ENCODE measurements at regions not wholly inside any gene's neighbourhood (a gene's known extent, or its start where the extent isn't known, plus 50 kb on each side); places are given as distances from the start of the nearest gene placed in this dataset.
A peak's percentile ranks its signal among the peaks of the same experiment; 100 is the strongest.

DNA sequence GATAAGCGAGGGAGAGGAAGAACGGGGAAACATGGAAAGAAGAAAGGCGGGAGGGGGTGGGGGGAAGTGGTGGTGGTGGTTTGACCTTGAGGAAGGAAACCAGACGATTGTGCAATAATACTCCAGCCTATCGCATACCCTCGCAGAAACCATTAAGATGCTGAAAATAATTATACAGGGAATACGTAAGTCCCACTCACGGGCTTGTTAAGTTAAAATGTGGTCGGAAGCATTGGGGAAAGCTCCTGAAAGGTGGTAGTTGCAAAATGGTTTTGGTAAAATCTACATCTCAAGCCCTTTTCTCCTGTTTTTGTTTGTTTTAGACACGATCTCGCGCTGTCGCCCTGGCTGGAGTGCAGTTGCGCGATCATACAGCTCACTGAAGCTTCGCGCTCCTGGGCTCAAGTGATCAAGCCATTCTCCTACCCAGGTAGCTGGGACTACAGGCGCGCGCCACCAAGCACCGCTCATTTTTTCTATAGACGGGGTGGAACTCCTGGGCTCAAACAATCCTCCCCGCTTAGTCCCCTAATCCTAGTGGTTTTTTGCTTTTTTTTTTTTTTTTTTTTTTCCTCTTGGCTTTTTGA lies 128.9 kb upstream of the ZNF184 start:
- Histone ChIP-seq H3K27ac (peak overlapping the region; percentile 64 to 74), H3K4me2 (peak overlapping the region; percentile 91), H3K4me1 (peaks cover 3% of the 10 kb centered on the region; the same call in 1 of the 3 replicates), H3K9me3 (no peaks in the 10 kb centered on the region), H3K4me3 (peak overlapping the region; percentile 69)
- TF ChIP-seq NPAS2 (CRISPR knock-in tag; IDR thresholded peaks at IDR 0.05; ENCODE audit: borderline replicate concordance) (no peak), HEYL (CRISPR knock-in tag; IDR thresholded peaks at IDR 0.05) (no peak), ZNF302 (CRISPR knock-in tag; IDR thresholded peaks at IDR 0.05) (no peak), RFX5 (IDR thresholded peaks at IDR 0.05) (no peak), KDM1A (IDR thresholded peaks at IDR 0.05; ENCODE audit: low read depth) (no peak), GATA3 (IDR thresholded peaks at IDR 0.05; ENCODE audit: borderline replicate concordance) (no peak), CHD2 (IDR thresholded peaks at IDR 0.05; ENCODE audit: low read length, partially characterized antibody) (peak; percentile 35), FOXS1 (CRISPR knock-in tag; IDR thresholded peaks at IDR 0.05) (no peak), TP53 (CRISPR knock-in tag; IDR thresholded peaks at IDR 0.05) (no peak), HOXA7 (CRISPR knock-in tag; IDR thresholded peaks at IDR 0.05) (no peak), HDAC2 (IDR thresholded peaks at IDR 0.05) (no peak), MAFK (IDR thresholded peaks at IDR 0.05; ENCODE audit: partially characterized antibody) (no peak), ZFP36 (IDR thresholded peaks at IDR 0.05; ENCODE audit: borderline replicate concordance, partially characterized antibody) (no peak), CEBPB (IDR thresholded peaks at IDR 0.05) (peak; percentile 92 to 94), NFE2L2 (conservative IDR thresholded peaks at IDR 0.05; ENCODE audit: low read length) (no peak), TFCP2L1 (CRISPR knock-in tag; IDR thresholded peaks at IDR 0.05) (no peak), BHLHE40 (IDR thresholded peaks at IDR 0.05; ENCODE audit: low read depth, low read length) (no peak), POLR2AphosphoS2 (conservative IDR thresholded peaks at IDR 0.05; ENCODE audit: low read length) (no peak), MAZ (IDR thresholded peaks at IDR 0.05; ENCODE audit: borderline replicate concordance, low read depth, low read length) (no peak), ESRRA (IDR thresholded peaks at IDR 0.05; ENCODE audit: borderline replicate concordance, low read length) (peak; percentile 77; the same call in 1 of the 2 replicates), RAD21 (conservative IDR thresholded peaks at IDR 0.05 in 1 of 2, IDR thresholded peaks at IDR 0.05 in 1 of 2) (no peak), CBX2 (IDR thresholded peaks at IDR 0.05; ENCODE audit: borderline replicate concordance, low read depth) (no peak), PHF8 (IDR thresholded peaks at IDR 0.05; ENCODE audit: borderline replicate concordance, low read depth) (no peak)
- TF ChIP-seq, protein P1, sequence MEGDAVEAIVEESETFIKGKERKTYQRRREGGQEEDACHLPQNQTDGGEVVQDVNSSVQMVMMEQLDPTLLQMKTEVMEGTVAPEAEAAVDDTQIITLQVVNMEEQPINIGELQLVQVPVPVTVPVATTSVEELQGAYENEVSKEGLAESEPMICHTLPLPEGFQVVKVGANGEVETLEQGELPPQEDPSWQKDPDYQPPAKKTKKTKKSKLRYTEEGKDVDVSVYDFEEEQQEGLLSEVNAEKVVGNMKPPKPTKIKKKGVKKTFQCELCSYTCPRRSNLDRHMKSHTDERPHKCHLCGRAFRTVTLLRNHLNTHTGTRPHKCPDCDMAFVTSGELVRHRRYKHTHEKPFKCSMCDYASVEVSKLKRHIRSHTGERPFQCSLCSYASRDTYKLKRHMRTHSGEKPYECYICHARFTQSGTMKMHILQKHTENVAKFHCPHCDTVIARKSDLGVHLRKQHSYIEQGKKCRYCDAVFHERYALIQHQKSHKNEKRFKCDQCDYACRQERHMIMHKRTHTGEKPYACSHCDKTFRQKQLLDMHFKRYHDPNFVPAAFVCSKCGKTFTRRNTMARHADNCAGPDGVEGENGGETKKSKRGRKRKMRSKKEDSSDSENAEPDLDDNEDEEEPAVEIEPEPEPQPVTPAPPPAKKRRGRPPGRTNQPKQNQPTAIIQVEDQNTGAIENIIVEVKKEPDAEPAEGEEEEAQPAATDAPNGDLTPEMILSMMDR (IDR thresholded peaks at IDR 0.05): no peak
- TF ChIP-seq, protein P2, sequence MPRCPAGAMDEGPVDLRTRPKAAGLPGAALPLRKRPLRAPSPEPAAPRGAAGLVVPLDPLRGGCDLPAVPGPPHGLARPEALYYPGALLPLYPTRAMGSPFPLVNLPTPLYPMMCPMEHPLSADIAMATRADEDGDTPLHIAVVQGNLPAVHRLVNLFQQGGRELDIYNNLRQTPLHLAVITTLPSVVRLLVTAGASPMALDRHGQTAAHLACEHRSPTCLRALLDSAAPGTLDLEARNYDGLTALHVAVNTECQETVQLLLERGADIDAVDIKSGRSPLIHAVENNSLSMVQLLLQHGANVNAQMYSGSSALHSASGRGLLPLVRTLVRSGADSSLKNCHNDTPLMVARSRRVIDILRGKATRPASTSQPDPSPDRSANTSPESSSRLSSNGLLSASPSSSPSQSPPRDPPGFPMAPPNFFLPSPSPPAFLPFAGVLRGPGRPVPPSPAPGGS (IDR thresholded peaks at IDR 0.05): no peak
- TF ChIP-seq, protein P3, sequence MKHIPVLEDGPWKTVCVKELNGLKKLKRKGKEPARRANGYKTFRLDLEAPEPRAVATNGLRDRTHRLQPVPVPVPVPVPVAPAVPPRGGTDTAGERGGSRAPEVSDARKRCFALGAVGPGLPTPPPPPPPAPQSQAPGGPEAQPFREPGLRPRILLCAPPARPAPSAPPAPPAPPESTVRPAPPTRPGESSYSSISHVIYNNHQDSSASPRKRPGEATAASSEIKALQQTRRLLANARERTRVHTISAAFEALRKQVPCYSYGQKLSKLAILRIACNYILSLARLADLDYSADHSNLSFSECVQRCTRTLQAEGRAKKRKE (CRISPR knock-in tag; IDR thresholded peaks at IDR 0.05; ENCODE audit: low read depth): no peak
- TF ChIP-seq, protein P4, sequence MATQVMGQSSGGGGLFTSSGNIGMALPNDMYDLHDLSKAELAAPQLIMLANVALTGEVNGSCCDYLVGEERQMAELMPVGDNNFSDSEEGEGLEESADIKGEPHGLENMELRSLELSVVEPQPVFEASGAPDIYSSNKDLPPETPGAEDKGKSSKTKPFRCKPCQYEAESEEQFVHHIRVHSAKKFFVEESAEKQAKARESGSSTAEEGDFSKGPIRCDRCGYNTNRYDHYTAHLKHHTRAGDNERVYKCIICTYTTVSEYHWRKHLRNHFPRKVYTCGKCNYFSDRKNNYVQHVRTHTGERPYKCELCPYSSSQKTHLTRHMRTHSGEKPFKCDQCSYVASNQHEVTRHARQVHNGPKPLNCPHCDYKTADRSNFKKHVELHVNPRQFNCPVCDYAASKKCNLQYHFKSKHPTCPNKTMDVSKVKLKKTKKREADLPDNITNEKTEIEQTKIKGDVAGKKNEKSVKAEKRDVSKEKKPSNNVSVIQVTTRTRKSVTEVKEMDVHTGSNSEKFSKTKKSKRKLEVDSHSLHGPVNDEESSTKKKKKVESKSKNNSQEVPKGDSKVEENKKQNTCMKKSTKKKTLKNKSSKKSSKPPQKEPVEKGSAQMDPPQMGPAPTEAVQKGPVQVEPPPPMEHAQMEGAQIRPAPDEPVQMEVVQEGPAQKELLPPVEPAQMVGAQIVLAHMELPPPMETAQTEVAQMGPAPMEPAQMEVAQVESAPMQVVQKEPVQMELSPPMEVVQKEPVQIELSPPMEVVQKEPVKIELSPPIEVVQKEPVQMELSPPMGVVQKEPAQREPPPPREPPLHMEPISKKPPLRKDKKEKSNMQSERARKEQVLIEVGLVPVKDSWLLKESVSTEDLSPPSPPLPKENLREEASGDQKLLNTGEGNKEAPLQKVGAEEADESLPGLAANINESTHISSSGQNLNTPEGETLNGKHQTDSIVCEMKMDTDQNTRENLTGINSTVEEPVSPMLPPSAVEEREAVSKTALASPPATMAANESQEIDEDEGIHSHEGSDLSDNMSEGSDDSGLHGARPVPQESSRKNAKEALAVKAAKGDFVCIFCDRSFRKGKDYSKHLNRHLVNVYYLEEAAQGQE (IDR thresholded peaks at IDR 0.05): peak; percentile 44; the same call in 1 of the 2 replicates
- under 1% methylated on average over 22 of the region's 23 CpGs for WGBS (ENCODE audit: missing lambda C conversion rate)
- DNase-seq (ENCODE audit: low read depth in 1 of 2, low spot score in 1 of 2) (peak in 1 of 2 experiments; percentile 86), FAIRE-seq (no peak), ATAC-seq (peak; percentile 75 to 76)
- ChIA-PET CTCF (interaction anchor here (0.8 to 1.6 kb wide), 3 partner anchors 17 to 151 kb away, joined by 3 to 5 read pairs (median 4); no protein-coding TSS in a partner anchor), POLR2A (interaction anchor here (0.7 to 0.8 kb wide), 4 partner anchors 16 to 101 kb away, joined by 6 to 9 read pairs (median 6); no protein-coding TSS in a partner anchor)
